ENCODE measurements at regions not wholly inside any gene's neighbourhood (a gene's known extent, or its start where the extent isn't known, plus 50 kb on each side); places are given as distances from the start of the nearest gene placed in this dataset.

GRCh38 chr9:108546215-108546614 lies 309.6 kb downstream of the ACTL7B start:
- DNase-seq: no peak

GRCh38 chr9:108545436-108545835 lies 310.4 kb downstream of the ACTL7B start:
- no peak for DNase-seq

GRCh38 chr9:108544866-108545265 lies 310.9 kb downstream of the ACTL7B start:
- no peak for DNase-seq

GRCh38 chr9:108543251-108543778 lies 312.5 kb downstream of the ACTL7B start:
- no peak for DNase-seq

GRCh38 chr9:108537756-108538155 lies 318.0 kb downstream of the ACTL7B start:
- no peak for DNase-seq

- no peak for DNase-seq
Observed at GRCh38 chr9:108536836-108537601, 318.8 kb downstream of the ACTL7B start.

GRCh38 chr9:108535526-108535925 lies 320.3 kb downstream of the ACTL7B start:
- DNase-seq: peak; percentile 2

- no peak for DNase-seq
Observed at GRCh38 chr9:108534741-108535140, 321.0 kb downstream of the ACTL7B start.

GRCh38 chr9:108530141-108530540 lies 325.6 kb downstream of the ACTL7B start:
- no peak for DNase-seq

GRCh38 chr9:108528231-108528630 lies 327.6 kb downstream of the ACTL7B start:
- DNase-seq: no peak

GRCh38 chr9:108526518-108526917 lies 329.3 kb downstream of the ACTL7B start:
- no peak for DNase-seq

- DNase-seq: no peak
Observed at GRCh38 chr9:108525186-108525585, 330.6 kb downstream of the ACTL7B start.

GRCh38 chr9:108521063-108521590 lies 334.7 kb downstream of the ACTL7B start:
- DNase-seq: no peak

- DNase-seq: no peak
Observed at GRCh38 chr9:108519437-108519836, 336.3 kb downstream of the ACTL7B start.

GRCh38 chr9:108517651-108518365 lies 338.0 kb downstream of the ACTL7B start:
- DNase-seq: no peak

GRCh38 chr9:108516391-108516790 lies 339.4 kb downstream of the ACTL7B start:
- DNase-seq: no peak

GRCh38 chr9:108515856-108516255 lies 339.9 kb downstream of the ACTL7B start:
- no peak for DNase-seq

- no peak for DNase-seq
Observed at GRCh38 chr9:108512426-108513173, 343.2 kb downstream of the ACTL7B start.

- DNase-seq: no peak
Observed at GRCh38 chr9:108511307-108511706, 344.5 kb downstream of the ACTL7B start.

GRCh38 chr9:108496846-108497245 lies 358.9 kb downstream of the ACTL7B start:
- no peak for DNase-seq

GRCh38 chr9:108489567-108489966 lies 366.2 kb downstream of the ACTL7B start:
- DNase-seq: no peak

- no peak for DNase-seq
Observed at GRCh38 chr9:108486831-108487230, 369.0 kb downstream of the ACTL7B start.

GRCh38 chr9:108484468-108484867 lies 371.3 kb downstream of the ACTL7B start:
- no peak for DNase-seq

All from NCI-H524 treated with DMSO at 0.1 percent for 48 hours (cell line).